HG03280 (cell line): ENCODE measurements at regions not wholly inside any gene's neighbourhood (a gene's known extent, or its start where the extent isn't known, plus 50 kb on each side); places are given as distances from the start of the nearest gene placed in this dataset.

Experiments
- ATAC-seq: cut with Tn5 transposase; IDR thresholded peaks from one replicate; pipeline ENCODE4 v1.9.1; 2021; ENCODE audit warnings: mild to moderate bottlenecking, moderate library complexity; ENCODE audit not compliant: unreplicated experiment

GRCh38 chr3:78139166-78139565, 1099.3 kb downstream of the ROBO2 start:
- no peak for ATAC-seq

DNA sequence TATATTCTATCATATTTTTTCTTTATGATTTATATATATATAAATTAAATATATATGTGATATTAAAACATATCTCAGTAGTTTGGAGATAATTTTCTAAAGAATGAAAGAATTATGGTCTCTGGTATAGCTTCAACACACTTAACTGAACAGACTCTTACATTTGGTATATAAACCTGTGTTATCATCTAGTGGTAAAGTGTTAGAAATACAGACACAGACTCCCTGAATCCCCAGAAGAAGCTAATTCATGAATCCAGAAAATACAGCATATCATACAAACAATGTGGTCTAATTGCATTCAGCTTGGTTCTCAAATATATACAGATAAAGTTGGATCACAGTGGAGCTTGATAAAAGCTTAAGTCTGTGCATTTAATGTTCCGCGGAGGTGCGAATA, 1100.4 kb downstream of the ROBO2 start:
- no peak for ATAC-seq

GRCh38 chr3:78140866-78141265, 1101.0 kb downstream of the ROBO2 start:
- no peak for ATAC-seq

DNA sequence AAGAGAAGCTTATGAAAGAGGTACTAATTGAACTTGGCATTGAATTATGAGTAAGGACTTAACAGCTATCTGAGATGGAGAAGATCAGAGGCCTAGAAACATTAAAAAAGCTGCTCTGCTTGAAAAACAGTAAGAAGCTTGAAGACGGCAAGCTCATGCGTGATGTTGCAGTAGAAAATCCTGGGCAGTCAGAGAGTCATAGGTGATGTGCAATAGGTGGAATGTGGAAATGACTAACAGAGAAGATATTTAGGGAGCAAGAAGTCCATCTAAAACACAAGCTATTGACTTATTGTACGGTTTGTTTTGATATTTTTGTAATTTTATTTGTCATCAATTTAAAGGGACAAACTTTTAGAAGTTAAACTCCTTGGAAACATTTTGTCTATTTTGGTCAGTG, 1101.4 kb downstream of the ROBO2 start:
- ATAC-seq, result no peak

DNA sequence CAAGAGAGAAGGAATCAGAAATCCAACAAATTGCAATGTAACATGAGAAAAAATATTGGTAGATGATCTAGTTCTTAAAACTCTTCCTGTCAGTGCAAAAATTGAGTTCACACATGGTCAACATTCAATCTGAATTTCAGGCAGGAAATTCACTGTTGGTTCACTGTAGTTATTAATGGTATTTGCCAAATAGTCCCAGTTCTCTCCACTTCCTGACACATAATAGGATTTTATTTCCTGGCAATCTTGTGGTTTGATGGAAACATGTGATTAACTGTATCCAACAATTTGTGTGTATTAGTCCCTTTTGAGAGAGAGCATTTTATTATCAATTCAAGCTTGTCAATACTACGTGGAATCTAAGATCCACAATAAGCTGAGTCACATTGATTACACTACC, 1103.1 kb downstream of the ROBO2 start:
- ATAC-seq, result no peak

GRCh38 chr3:78148986-78149717, 1109.3 kb downstream of the ROBO2 start:
- ATAC-seq, result no peak

GRCh38 chr3:78153973-78154372, 1114.1 kb downstream of the ROBO2 start:
- no peak for ATAC-seq

DNA sequence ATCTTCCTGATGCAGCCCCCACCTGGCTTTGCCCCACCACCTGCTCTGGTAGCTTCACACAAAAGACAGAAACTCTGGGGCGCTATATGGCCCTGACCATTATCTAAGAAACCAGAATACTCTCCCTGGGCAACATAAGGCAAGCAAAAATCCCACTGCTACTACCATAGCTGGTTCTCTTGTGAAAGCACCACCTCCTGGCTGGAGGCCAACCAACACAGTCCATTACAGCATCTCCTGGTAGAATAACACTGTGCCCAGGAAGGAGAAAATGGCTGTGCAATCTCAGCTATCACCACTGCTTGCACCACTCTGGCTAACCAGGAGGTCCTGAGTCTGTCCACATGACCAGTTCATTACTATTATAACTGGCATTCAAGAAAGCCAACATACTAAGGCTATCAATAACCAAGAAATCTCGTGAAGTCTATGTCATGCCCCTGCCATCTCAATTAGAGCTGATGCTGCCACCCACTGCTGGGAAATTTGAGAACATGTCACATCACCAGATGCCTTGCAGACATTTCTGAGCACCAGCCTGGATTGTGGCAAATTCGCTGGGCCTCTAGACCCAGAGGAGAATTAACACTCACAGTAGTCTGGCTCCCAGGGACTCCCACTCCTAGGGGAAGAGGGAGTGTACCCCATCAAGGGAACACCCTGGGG, 1114.8 kb downstream of the ROBO2 start:
- ATAC-seq, result no peak

GRCh38 chr3:78161736-78162135, 1121.8 kb downstream of the ROBO2 start:
- no peak for ATAC-seq

GRCh38 chr3:78163379-78163778, 1123.5 kb downstream of the ROBO2 start:
- ATAC-seq, result no peak

GRCh38 chr3:78165876-78166275, 1126.0 kb downstream of the ROBO2 start:
- ATAC-seq, result no peak

GRCh38 chr3:78174821-78175220, 1134.9 kb downstream of the ROBO2 start:
- ATAC-seq, result no peak

DNA sequence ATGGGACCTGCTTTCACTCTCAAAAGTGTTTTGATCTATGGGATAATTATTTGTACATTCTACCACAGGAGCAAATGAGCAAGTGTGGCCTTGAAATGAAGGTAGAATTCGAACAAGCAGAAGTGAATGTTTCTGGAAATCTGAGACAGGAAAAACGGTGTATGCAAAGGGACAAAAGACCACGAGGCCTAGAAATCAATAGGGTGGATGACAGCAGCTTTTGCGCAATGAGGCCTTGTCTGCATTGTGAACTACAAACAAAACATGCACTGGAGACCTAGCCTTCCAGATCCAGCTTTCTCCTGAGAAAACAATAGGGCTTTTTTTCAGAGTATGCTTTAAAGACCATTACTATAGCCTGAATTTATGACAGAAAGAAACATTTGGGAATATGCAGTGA, 1137.0 kb downstream of the ROBO2 start:
- ATAC-seq, result no peak

GRCh38 chr3:78177780-78178179, 1137.9 kb downstream of the ROBO2 start:
- no peak for ATAC-seq

GRCh38 chr3:78178209-78178608, 1138.3 kb downstream of the ROBO2 start:
- no peak for ATAC-seq

DNA sequence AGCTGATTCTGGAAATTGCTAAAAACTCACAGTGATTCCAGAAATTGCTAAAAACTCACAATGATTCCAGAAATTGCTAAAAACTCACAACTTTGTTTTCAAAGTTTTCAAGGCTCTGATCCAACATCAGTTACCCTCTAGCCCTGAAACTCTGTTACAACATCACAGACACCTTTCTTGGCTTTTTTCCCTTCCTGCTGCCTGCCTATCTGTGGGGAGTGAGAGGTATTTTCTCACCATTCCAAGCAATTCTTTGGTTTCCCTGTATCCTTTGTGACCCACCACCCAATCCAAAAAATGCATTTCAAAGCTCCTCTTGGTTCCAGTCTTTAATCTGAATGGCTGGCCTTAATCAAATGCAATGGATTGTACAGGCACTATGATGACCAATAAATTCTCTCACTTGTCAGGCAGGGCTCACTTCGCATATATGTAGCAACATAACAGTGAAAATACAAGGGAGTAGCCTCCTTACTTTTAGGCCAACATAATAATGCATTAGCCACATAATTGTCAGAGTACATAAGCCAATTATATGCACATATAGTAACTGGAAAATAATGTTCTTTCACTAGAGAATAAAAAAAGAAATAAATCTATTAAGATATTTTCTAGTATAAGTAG, 1139.0 kb downstream of the ROBO2 start:
- no peak for ATAC-seq

GRCh38 chr3:78183906-78184599, 1144.2 kb downstream of the ROBO2 start:
- no peak for ATAC-seq

GRCh38 chr3:78186404-78186803, 1146.5 kb downstream of the ROBO2 start:
- ATAC-seq, result no peak

- ATAC-seq, result no peak
Measured at GRCh38 chr3:78201091-78201490, 1161.2 kb downstream of the ROBO2 start.

DNA sequence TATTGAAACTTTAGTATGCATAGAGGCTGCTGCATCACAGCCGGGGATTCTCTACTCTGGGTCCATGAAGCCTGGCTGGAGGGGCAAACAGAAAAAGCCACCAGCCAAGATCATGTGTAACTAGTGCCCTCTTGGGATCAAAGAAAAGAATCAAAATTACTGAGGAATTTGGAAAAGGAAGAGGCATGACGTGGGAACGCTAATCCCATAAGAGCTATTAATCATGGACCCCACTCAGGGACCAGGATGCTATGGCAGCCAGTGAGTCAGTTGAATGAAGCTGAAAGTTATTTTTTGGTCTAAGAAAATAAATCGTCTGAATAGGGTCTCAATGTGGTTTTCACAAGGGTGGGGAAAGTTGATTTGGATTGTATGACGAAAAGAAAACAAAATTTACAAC, 1165.1 kb downstream of the ROBO2 start:
- ATAC-seq, result no peak

DNA sequence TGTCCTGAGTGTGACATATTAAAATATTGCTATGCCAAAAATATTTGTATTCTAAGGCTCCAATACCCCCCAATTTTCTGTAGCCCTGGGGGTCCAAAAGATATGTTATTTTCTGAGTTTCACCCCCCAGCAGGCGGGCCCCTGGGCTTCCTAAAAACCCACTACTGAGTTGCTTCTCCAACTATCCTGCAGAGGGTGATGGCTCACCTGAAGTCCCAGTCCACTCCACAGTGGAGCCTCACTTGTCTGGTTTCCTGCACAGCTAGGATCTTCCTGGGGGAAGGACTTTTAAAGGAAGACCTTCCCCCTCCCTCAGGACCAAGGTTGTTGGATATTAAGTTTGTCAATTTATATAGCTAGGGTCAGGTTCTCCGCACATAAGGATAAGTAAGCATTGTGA, 1181.4 kb downstream of the ROBO2 start:
- no peak for ATAC-seq

GRCh38 chr3:78221796-78222195, 1181.9 kb downstream of the ROBO2 start:
- no peak for ATAC-seq
